GM12878 (cell line): ENCODE measurements at regions not wholly inside any gene's neighbourhood (a gene's known extent, or its start where the extent isn't known, plus 50 kb on each side); places are given as distances from the start of the nearest gene placed in this dataset.

Experiments
- BCL3 ChIP-seq: IDR thresholded peaks from 2 replicates; pipeline ENCODE4 v1.6.1; 2011; ENCODE audit warnings: borderline replicate concordance, low read depth, mild to moderate bottlenecking, moderate library complexity, low read length; ENCODE audit not compliant: insufficient read depth, poor library complexity, severe bottlenecking
- ETV6 ChIP-seq, 2 experiments: fragments of 450-650 bp in 1 of 2; IDR thresholded peaks in 1 of 2; conservative IDR thresholded peaks in 1 of 2; 2 replicates each; pipeline ENCODE4 v1.6.1; 2014; ENCODE audit warnings: antibody characterized with exemption in 1 of 2, borderline replicate concordance in 1 of 2, low read depth in 1 of 2, mild to moderate bottlenecking in 1 of 2, moderate library complexity in 1 of 2
- GATAD2B ChIP-seq: fragments of 450-650 bp; conservative IDR thresholded peaks from 2 replicates; pipeline ENCODE4 v1.6.1; 2017; ENCODE audit warnings: low read depth, mild to moderate bottlenecking, moderate library complexity
- MXI1 ChIP-seq: fragments of 150-350 bp; IDR thresholded peaks from 2 replicates; pipeline ENCODE4 v1.6.1; 2011; ENCODE audit warnings: low read depth, mild to moderate bottlenecking, inconsistent platforms, low read length, improper control_type of control experiment
- RFX5 ChIP-seq: IDR thresholded peaks from 2 replicates; pipeline ENCODE4 v1.6.1; 2011; ENCODE audit warnings: low read depth, low read length, improper control_type of control experiment
- ZBTB40 ChIP-seq: fragments of 450-650 bp; IDR thresholded peaks from 2 replicates; pipeline ENCODE4 v1.6.1; 2016; ENCODE audit warnings: mild to moderate bottlenecking, moderate library complexity, borderline replicate concordance

GRCh38 chr1:2935751-2936390 lies 85.4 kb upstream of the ACTRT2 start (continued):
- TF ChIP-seq ZBTB40: no peak
- TF ChIP-seq ETV6 (conservative IDR thresholded peaks at IDR 0.05 in 1 of 2, IDR thresholded peaks at IDR 0.05 in 1 of 2; ENCODE audit: borderline replicate concordance in 1 of 2, low read depth in 1 of 2): no peak
- no peak for TF ChIP-seq MXI1
- no peak for TF ChIP-seq BCL3
- TF ChIP-seq RFX5: no peak
- TF ChIP-seq GATAD2B: no peak
